ENCODE measurements at regions not wholly inside any gene's neighbourhood (a gene's known extent, or its start where the extent isn't known, plus 50 kb on each side); places are given as distances from the start of the nearest gene placed in this dataset.

DNA sequence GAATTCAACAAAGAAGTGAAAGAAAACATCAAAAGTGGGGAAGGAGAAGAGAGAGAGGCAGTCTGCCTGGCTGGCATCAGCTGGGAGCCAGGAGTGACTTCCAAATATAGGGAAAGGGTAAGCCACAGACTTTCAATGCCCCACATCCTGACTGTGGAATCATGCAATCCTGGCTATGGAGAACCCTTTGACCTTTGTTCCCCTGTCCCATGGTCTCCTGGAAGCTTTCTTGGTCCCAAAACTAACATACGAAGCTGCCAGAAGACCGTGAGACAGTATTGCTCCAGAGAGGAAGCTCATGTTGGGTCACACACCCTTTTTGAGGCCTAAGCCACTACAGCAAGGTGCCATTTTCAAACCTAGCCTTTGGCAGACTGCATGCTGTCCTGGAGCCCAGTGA lies 665.5 kb downstream of the ELAVL2 start:
- DNase-seq (ENCODE audit: low read depth, low spot score), result no peak

DNA sequence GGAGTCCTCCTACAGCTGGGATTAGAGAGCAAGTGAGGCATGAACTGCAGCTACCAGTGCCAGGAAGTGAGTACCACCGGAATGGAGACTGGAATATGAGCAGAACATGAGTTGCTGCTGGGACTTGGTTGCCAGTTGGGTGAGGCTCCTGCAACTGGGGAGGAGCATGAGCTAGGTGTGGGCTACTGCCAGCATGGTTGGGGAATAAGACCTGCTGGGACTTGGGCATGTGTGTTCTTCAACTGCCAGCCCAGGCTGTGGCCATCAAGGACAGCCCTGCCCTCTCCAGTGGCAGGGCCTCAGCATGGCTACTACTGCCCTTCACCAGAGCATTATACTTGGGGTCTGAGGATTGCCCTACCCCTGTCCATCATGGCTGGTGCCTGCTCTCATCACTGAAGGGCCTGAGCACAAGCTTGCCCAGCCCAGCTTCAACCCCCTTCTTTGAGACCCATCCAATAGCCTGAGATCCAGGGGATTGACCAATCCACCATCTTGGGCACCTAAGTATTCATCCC lies 665.0 kb downstream of the ELAVL2 start:
- no peak for DNase-seq (ENCODE audit: low read depth, low spot score)

DNA sequence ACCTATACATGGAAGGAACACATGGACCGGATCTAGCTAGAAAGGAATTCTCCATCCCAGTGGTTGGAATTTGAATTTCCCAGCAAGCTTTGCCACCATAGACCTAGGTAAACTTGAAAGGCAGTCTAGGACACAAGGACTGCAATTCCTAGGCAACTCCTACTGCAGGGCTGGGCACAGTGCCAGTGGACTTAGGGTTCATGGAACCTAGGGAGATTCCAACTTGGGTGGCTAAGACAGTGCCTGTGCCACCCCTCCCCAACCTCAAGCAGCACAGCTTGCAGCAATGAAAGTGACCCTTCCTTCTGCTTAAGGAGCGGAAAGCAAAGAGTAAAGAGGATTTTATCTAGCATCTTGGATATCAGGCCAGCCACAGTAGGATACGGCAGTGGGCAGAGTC lies 663.3 kb downstream of the ELAVL2 start:
- no peak for DNase-seq (ENCODE audit: low read depth, low spot score)

DNA sequence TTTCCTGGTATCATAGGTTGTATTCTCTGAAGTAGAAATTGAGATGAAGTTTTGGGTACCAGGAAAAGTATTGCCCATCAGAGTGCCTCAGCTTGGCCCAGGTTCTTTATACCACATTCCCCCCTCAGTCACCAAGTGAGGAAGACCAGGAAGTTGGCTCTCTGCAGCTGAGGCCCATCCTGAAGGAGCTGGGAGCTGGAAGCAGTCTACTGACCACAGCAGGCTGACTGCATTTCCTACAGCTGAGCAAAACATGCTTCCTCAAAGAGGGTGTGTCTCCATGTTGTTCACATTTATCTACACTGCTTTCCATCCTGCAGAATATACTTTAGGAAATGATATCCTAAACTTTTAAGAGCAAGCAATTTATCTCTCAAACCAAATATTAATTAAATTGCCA lies 654.6 kb downstream of the ELAVL2 start:
- DNase-seq (ENCODE audit: low read depth, low spot score), result no peak

DNA sequence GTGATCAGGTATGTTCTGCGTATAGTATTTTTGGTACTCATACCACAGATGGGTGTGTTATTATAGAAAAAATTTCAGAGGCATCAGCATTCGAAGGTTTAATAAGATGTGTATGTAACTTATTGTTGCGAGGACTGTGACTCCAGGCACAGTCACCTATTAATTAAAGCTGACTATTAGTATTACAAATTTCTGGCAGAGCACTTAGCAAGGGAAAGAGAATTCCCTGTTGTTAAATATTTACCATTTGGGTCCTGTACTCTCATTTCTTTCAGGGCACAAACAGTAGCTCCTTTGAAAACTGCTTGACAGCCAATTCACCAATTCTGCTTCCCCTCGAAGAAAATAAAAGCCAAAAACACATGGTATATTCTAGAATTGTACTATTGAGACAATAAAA lies 653.8 kb downstream of the ELAVL2 start:
- no peak for DNase-seq (ENCODE audit: low read depth, low spot score)

DNA sequence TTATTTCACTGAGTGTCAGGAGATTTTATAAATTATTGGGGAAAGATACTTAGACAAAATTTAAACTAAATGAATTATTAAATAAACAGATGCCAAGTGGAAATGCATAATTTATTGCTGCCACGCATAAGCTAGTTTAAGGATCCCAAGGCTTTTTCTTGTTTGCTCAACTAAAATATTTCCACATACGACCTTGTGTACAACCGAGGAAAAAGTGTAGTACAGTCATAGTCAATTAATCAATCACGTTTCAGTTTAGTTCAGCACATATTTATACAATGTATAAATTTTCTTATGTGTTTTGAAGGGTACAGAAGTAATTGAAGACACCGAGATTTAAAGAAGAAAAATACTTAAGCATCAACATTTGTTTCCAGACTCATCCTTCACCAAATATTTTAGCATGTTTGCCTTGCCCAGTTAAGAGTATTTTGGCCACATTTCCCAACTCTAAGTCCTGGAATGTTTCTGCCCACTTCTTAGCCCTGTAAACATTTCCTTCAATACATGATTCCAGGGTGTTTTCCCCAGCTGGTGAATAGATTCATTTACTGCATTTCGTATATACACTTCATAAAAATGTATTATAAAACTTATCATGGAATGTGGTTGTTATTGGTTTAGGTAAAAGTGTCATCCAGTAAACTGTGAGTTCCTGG lies 652.9 kb downstream of the ELAVL2 start:
- no peak for DNase-seq (ENCODE audit: low read depth, low spot score)

DNA sequence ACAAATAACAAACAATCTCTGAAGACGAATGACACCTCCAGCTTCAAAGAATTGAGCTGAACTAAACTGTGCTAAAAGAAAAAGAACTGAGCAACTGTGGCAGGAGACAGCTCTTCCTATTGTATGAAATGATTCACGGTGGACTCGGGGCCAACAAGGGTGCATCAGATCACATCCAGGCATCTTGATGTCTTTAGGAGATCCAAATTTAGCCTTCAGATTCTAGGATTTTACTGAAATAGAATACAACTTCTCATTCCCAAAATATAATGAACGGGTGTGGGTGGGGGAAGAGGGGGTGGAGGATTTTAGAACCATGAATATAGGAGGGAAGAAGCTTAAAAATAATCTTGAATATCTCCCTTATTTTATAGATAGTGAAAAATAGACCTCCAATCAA lies 631.8 kb downstream of the ELAVL2 start:
- DNase-seq (ENCODE audit: low read depth, low spot score), result no peak

DNA sequence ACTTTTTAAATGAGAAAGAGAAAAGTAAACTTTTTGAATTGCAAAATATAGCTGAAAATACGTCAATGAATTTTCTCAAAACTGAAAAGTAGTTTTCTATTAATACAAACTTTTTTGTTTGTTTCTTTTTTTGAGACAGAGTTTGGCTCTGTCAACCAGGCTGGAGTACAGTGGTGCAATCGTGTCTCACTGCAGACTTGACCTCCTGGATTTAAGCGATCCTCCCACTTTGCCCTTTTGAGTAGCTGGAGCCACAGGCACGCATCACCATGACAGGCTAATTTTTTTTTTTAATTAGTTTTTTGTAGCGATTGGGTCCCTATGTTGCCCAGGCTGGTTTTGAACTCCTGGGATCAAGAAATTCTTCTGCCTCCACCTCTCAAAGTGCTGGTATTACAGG lies 610.4 kb downstream of the ELAVL2 start:
- no peak for DNase-seq (ENCODE audit: low read depth, low spot score)

DNA sequence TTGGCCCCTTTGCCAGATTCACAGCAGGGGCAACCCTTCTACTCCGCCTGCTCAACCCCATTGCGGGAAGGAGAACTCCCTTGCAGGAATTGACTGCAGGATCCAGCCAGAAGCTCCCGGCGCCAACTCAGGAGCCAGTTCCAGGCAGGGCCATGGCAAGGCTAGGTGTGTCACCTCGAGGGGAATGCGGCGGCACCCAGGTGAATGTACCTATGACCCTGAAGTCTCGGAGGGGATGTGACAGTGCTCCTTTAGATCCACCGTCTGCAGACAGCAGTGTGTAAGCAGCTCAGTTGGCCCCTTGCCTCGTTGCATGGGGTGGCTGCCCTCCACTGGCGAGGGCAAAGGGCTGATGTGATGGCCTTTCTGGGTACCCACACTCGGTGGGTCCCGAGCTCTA lies 606.6 kb downstream of the ELAVL2 start:
- no peak for DNase-seq (ENCODE audit: low read depth, low spot score)

DNA sequence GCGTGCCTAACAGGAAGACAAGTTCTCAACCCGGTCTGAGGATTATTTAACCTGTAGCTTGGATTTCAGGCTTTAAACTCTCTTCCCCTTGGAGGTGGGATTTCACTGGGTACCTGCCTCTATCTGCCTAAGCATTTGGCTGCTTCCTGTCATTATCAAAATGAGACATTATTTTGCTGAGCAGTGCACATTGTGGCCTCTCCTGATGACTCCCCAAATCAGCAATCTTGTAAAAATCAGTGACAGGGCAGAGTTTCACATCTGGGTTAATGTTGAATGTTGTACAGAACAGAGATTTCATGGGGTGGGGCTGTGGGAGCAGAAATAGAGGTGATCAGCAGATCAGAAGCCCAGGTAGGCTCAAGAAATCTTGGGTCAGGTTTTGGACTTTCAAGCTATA lies 605.9 kb downstream of the ELAVL2 start:
- DNase-seq (ENCODE audit: low read depth, low spot score), result no peak

DNA sequence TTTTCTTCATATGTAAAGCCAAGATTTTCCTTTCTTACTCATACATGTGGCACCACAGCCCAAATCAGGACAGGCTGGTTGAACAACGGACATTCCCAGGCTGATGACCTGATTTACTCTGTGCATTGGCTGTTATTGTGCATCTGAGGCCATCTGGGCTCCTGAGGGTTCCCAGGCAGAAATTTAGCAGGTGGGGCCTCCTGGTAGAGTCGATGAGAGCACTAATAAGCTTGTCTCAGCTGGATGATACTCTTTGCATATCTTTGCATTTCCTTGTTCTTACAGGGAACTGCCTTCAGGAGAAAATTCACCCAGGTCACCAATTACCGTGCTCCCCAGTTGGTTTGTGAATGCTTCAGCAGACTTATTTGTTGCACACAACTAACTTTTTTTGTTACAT lies 605.1 kb downstream of the ELAVL2 start:
- DNase-seq (ENCODE audit: low read depth, low spot score), result no peak

DNA sequence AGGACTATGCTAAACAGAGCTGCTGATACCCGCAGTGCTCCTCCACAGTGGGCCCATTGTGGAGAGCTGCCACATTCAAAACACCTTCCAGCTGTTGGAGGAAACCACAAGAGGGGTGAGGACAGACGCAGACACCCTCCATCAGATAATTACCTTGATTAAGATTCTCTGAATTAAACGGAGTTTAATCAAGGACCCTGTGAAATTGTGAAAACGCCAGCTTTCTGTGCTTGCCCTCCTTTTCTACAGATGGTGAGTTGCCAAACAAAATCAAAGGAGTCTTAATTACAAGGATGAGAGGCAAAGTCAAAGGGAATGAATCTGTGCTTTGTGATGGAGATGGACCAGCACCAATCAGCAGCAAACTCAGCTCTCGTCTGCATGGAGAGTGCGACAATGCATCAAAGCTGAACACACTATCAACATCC lies 596.1 kb downstream of the ELAVL2 start:
- no peak for DNase-seq (ENCODE audit: low read depth, low spot score)

DNA sequence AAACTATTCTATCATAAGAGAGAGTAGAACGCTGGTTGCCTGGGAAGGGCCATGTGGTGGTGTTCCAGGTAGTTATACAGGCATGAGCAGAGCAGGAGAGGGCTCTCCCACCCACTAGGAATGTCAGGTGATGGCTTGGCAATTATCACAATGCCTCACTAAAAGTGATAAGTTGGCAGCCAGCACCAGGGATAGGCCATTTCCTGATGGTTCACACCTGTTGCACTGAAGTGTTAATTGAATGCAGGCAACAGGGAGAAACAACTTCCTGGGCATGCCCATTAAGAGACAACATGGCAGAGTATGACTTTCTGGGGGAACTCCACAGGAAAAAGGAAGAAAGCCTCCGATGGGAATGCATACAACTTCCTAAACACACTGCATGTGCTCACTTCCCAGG lies 593.2 kb downstream of the ELAVL2 start:
- DNase-seq (ENCODE audit: low read depth, low spot score), result no peak

DNA sequence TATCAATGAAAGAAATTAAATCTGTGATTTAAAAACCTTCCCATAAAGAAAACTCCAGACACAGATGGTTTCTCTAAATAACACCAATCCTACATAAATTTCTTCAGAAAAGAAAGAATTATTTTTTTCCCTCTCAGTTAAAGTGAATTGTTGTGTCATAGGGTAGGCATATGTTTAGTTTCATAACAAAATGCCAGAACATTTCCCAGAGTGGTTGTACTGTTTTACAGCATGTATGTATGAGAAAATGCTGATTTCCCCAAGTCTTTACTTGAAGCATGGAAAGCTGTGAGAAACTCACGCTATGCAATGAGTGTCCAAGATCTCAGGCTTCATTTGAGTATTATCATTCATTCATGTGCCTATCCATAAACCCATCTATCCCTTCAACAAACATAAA lies 582.5 kb downstream of the ELAVL2 start:
- DNase-seq (ENCODE audit: low read depth, low spot score), result no peak

DNA sequence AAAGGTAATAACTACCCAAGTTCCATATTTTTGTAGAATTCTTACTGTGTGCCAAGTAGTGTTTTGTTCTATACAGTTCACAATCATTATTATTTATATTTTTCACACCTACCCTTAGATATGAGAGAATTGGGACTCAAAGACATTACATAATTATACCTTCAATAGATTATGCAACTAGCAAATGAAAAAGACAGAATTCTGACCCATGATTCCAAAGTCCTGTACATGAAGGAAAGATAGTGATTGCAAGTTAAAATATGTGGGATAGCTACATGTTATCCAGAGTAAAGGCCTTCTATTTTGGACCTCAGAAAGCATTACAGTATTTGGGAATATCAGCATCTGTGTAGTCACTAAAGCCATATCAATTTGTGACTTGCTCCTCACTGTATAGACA lies 581.0 kb downstream of the ELAVL2 start:
- DNase-seq (ENCODE audit: low read depth, low spot score), result no peak

DNA sequence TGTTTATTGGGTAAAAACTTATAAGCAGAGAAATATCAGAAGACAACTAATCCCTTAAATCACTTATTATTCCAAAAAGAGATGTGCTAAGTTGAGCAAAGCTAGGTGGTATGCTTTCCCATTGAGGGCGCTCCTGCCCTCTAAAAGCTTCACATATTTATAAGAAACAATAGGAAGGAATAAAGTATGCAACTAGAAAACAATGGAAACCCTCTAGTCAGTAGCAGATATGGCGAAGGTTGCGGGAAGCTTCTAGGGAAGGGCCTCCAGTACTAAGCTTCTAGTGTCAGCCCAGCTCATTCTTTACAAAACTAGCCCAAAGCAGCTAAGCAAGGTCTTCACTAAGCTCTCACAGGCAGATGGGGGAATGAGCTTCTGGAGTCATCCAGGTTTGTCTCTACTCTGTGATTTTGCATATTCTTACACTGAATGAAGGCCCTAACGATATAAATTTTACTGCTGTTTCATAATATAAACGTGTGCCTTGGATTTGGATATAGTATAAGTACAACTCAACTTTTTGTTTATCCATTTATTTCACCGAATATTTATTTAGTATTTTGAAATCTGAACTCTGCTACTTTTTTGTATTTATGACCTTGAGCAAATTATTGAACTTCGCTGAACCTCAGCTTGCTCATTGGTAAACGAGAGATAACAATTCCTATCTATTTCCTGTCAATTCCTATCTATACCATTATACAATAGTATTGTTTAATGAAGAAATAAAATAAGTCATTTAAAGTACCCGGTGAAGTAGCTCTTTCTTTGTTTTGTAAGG lies 571.4 kb downstream of the ELAVL2 start:
- DNase-seq (ENCODE audit: low read depth, low spot score), result no peak

DNA sequence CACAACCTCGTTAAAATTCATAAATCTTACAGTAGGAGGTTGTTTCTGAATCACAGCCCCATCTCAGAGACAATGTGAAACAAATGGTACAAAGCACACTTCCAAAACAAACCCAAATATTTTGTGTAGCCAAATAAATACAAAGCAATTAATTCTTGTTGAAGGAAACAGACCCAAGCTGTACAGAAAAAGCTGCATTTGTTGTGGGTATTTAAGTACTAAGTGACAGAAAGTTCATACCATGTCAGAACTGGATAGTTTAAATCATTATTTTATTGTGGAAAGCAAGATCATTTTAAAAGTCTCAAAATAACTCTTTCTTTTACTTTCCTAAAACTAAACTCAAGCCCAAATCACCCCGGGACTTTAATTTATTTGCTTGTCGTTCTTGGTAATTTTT lies 570.7 kb downstream of the ELAVL2 start:
- DNase-seq (ENCODE audit: low read depth, low spot score), result no peak

DNA sequence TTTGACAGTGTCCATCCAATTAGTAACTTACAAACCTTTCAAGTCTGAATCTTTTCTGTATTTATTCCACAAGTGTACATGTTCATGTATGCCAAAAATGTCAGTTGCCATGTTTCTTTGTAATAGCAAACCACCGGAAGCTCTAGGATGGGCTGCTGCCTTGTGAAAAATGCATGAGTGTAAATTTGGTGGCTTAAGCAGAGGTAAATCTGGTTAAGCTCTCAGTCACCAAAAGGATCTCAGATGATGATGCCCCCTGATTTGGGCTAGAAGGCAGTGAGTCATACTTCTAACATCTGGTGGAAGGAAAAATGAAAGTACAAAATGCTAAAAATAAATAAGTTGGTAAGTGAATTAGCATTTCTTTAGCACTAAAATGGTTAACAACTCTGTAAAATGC lies 567.5 kb downstream of the ELAVL2 start:
- no peak for DNase-seq (ENCODE audit: low read depth, low spot score)

DNA sequence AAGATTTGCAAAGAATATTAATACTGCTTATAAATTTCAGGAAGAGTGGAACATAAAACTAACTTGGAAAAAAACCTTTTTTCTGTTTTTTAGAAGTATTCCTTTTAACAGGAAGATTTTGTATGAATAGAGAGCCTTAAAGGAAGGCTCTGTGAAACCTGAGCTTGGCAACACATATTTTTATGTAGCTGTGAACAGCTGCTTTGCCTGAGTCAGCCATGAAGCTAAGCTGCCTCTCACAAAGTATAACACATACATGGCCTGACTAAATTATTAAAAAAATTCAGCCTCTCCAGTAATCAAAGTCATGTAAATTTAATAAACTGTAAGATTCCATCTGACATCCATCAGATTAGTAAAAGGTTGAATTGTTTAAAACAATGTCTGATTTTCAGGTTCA lies 547.5 kb downstream of the ELAVL2 start:
- no peak for DNase-seq (ENCODE audit: low read depth, low spot score)

DNA sequence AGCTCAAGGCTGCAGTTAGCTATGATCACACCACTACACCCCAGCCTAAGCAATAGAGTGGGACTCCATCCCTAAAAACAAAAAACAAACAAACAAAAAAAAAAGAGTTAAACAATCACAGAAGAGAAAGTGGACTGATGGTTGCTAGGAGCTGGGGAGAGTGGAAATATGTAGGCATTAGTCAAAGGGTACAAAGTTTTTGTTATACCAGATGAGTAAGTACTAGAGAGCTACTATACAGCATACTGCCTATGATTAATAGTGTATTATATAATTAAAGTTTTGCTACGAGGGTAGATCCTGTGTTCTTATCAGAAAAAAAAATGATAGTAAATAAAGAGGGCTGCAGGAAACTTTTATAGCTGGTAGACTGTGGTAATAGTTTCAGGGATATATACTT lies 538.6 kb downstream of the ELAVL2 start:
- no peak for DNase-seq (ENCODE audit: low read depth, low spot score)

DNA sequence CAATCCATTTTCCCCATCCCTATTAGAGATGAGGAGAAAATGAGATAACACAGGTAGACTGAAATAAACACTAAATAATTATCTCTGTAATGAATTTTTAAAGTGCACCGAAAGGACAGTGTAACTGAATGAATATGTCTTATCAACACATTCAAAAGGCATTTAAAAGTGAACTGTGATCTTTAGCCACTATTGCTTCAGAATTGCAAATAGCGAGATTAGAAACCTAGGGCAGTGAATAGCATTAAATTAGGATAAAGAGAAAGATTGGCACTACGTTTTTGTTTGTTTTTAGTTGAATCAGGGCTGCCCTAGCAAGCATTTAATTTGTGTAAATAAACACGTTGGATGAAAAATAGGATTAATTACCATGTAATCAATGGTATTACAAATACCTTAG lies 537.5 kb downstream of the ELAVL2 start:
- no peak for DNase-seq (ENCODE audit: low read depth, low spot score)

DNA sequence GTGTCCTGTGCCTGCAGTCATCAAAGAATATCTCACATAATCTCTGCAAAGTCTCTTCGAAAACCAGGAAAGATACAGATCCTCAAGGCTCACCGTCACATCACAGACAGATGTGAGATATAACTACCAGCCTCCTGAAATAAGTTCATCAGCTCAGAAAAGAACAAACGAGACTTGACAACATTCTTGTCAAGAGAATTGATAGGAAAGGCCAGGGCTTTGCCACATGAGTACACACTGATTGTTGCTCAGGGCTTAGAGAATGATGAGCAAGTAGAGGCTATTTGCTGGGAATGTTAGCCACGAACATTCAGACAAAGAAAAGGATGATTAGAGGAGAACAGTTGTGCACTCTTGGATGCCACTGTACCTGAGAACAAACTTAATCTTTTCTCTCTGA lies 535.1 kb downstream of the ELAVL2 start:
- DNase-seq (ENCODE audit: low read depth, low spot score), result no peak

DNA sequence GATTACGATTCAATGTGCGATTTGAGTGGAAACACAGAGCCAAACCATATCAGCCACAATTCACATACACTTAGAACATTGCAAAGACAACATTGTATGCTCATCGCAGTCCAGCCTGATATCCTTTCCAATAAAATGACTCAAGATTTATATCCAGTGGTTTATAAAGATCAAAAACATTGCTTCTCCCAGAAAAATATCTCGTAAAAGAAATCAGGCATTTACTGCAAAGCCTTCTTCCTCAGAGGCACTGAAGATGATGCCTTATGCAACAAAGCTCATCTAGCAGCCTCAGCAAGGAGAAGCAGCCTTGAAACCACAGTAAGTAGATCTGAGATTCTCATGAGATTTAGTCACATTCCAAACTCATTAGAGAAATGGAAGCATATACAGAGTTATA lies 523.8 kb downstream of the ELAVL2 start:
- DNase-seq (ENCODE audit: low read depth, low spot score), result no peak
